MM.1S (cell line): ENCODE measurements at regions not wholly inside any gene's neighbourhood (a gene's known extent, or its start where the extent isn't known, plus 50 kb on each side); places are given as distances from the start of the nearest gene placed in this dataset.
"Not testable (repeated sequence)": the region's sequence is repeated elsewhere in the genome, so short reads cannot be mapped to it uniquely, and the experiment has no call there.

ENCODE experiments used
- DNase-seq: peaks from one replicate; pipeline ENCODE4 v3.0.0-alpha.2; 2015
- H2AFZ ChIP-seq: fragments of 300-600 bp; sonication (generic); 2 replicates; pipeline ENCODE4 v1.6.0; 2016; ENCODE audit warnings: antibody characterized with exemption, low read length
- H3F3A ChIP-seq: fragments of 300-600 bp; sonication (generic); 2 replicates; pipeline ENCODE4 v1.6.1; 2016; ENCODE audit warnings: mild to moderate bottlenecking, antibody characterized with exemption, low read length, moderate library complexity, mixed read lengths; ENCODE audit not compliant: insufficient read depth
- H3K27ac ChIP-seq: fragments of 300-600 bp; sonication (generic); 2 replicates; pipeline ENCODE4 v1.5.1; 2016; ENCODE audit warnings: mild to moderate bottlenecking, low read length
- H3K27me3 ChIP-seq: fragments of 300-600 bp; sonication (generic); replicated peaks from 2 replicates; pipeline ENCODE4 v1.6.0; 2016; ENCODE audit warnings: low read length; ENCODE audit not compliant: insufficient read depth
- H3K36me3 ChIP-seq: fragments of 300-600 bp; sonication (generic); replicated peaks from 2 replicates; pipeline ENCODE4 v1.6.1; 2016; ENCODE audit warnings: mild to moderate bottlenecking, low read length, mixed read lengths; ENCODE audit not compliant: insufficient read depth
- H3K4me1 ChIP-seq: fragments of 300-600 bp; sonication (generic); 2 replicates; pipeline ENCODE4 v1.6.1; 2016; ENCODE audit warnings: low read length, mixed read lengths
- H3K4me2 ChIP-seq: fragments of 300-600 bp; sonication (generic); 2 replicates; pipeline ENCODE4 v1.6.0; 2016; ENCODE audit warnings: low read depth, low read length
- H3K4me3 ChIP-seq: fragments of 300-600 bp; sonication (generic); 2 replicates; pipeline ENCODE4 v1.5.1; 2016; ENCODE audit warnings: low read length, mixed read lengths
- H3K79me2 ChIP-seq: fragments of 300-600 bp; sonication (generic); 2 replicates; pipeline ENCODE4 v1.6.1; 2016; ENCODE audit warnings: mixed run types, low read length, mixed read lengths
- H3K9ac ChIP-seq: fragments of 300-600 bp; sonication (generic); 2 replicates; pipeline ENCODE4 v1.6.1; 2016; ENCODE audit warnings: low read length, mixed read lengths
- H3K9me2 ChIP-seq: fragments of 300-600 bp; sonication (generic); replicated peaks from 2 replicates; pipeline ENCODE4 v1.6.1; 2016; ENCODE audit warnings: mild to moderate bottlenecking, low read length, mixed read lengths; ENCODE audit not compliant: insufficient read depth
- H3K9me3 ChIP-seq: fragments of 300-600 bp; sonication (generic); replicated peaks from 2 replicates; pipeline ENCODE4 v1.6.1; 2016; ENCODE audit warnings: mild to moderate bottlenecking, low read length, mixed read lengths; ENCODE audit not compliant: insufficient read depth
- H4K20me1 ChIP-seq: fragments of 300-600 bp; sonication (generic); 2 replicates; pipeline ENCODE4 v1.6.1; 2016; ENCODE audit warnings: mild to moderate bottlenecking, low read length, moderate library complexity, mixed read lengths; ENCODE audit not compliant: insufficient read depth
- CTCF ChIP-seq: fragments of 300-600 bp; sonication (generic); IDR thresholded peaks from 2 replicates; pipeline ENCODE4 v1.5.1; 2016; ENCODE audit warnings: antibody characterized with exemption, low read length, mixed read lengths
- EZH2 ChIP-seq: fragments of 300-600 bp; sonication (generic); optimal IDR thresholded peaks from 2 replicates; pipeline ENCODE3; 2017; ENCODE audit warnings: low read depth, mild to moderate bottlenecking, antibody characterized with exemption, low read length, mixed read lengths
- EZH2phosphoT487 ChIP-seq: fragments of 300-600 bp; sonication (generic); IDR thresholded peaks from 2 replicates; pipeline ENCODE4 v1.6.1; 2018; ENCODE audit warnings: antibody characterized with exemption, low read length

- H3K27ac ChIP-seq, result no peak overlapping the region
- no peak overlapping the region for H3K9ac ChIP-seq
- no peak for DNase-seq
Observed at GRCh38 chr12:75622492-75622891, 111.1 kb upstream of the KRR1 start.

GRCh38 chr12:75614396-75614795, 103.0 kb upstream of the KRR1 start:
- not testable (repeated sequence) for H3K9ac ChIP-seq, H3K27me3 ChIP-seq, H3K36me3 ChIP-seq, H3K79me2 ChIP-seq, H3K27ac ChIP-seq, H3K4me1 ChIP-seq, H3F3A ChIP-seq, H3K4me2 ChIP-seq, DNase-seq, H3K9me2 ChIP-seq, H3K4me3 ChIP-seq, H3K9me3 ChIP-seq, H4K20me1 ChIP-seq, H2AFZ ChIP-seq

More at GRCh38 chr12:75622492-75622891, 111.1 kb upstream of the KRR1 start:
- no peaks in the 10 kb centered on the region for H4K20me1 ChIP-seq
- TF ChIP-seq EZH2 (no peak), CTCF (no peak), EZH2phosphoT487 (no peak)
- no peak overlapping the region for H3K4me2 ChIP-seq
- no peaks in the 10 kb centered on the region for H3K27me3 ChIP-seq
- no peaks in the 10 kb centered on the region for H3K79me2 ChIP-seq
- H3K36me3 ChIP-seq, result no peaks in the 10 kb centered on the region
- no peak overlapping the region for H2AFZ ChIP-seq
- H3K9me3 ChIP-seq, result no peaks in the 10 kb centered on the region
- no peak overlapping the region for H3K4me3 ChIP-seq
- H3F3A ChIP-seq, result no peaks in the 10 kb centered on the region
- no peaks in the 10 kb centered on the region for H3K9me2 ChIP-seq
- no peaks in the 10 kb centered on the region for H3K4me1 ChIP-seq

- Histone ChIP-seq H3K9me2 (no peaks in the 10 kb centered on the region), H3K4me3 (no peak overlapping the region), H3K9me3 (no peaks in the 10 kb centered on the region), H3K4me1 (no peaks in the 10 kb centered on the region), H3K27me3 (no peaks in the 10 kb centered on the region), H3K36me3 (no peaks in the 10 kb centered on the region), H2AFZ (no peak overlapping the region), H3K79me2 (no peaks in the 10 kb centered on the region), H3K27ac (no peak overlapping the region), H3F3A (no peaks in the 10 kb centered on the region), H3K4me2 (no peak overlapping the region), H4K20me1 (no peaks in the 10 kb centered on the region), H3K9ac (no peak overlapping the region)
- TF ChIP-seq EZH2 (no peak), EZH2phosphoT487 (no peak), CTCF (no peak)
- no peak for DNase-seq
Observed at GRCh38 chr12:75613981-75614380, 102.6 kb upstream of the KRR1 start.

- H3F3A ChIP-seq, result no peaks in the 10 kb centered on the region
- H4K20me1 ChIP-seq, result no peaks in the 10 kb centered on the region
- no peak for TF ChIP-seq CTCF
- TF ChIP-seq EZH2phosphoT487, result no peak
- TF ChIP-seq EZH2, result no peak
- no peaks in the 10 kb centered on the region for H3K79me2 ChIP-seq
- no peaks in the 10 kb centered on the region for H3K36me3 ChIP-seq
- no peaks in the 10 kb centered on the region for H3K27me3 ChIP-seq
- H3K4me1 ChIP-seq, result no peaks in the 10 kb centered on the region
- DNase-seq, result no peak
- H3K9ac ChIP-seq, result no peak overlapping the region
- H3K27ac ChIP-seq, result no peak overlapping the region
- no peak overlapping the region for H2AFZ ChIP-seq
- no peaks in the 10 kb centered on the region for H3K9me3 ChIP-seq
- H3K4me3 ChIP-seq, result no peak overlapping the region
- no peaks in the 10 kb centered on the region for H3K9me2 ChIP-seq
- no peak overlapping the region for H3K4me2 ChIP-seq
Observed at GRCh38 chr12:75611041-75611440, 99.6 kb upstream of the KRR1 start.
